Keratinocyte (primary cell): ENCODE measurements at regions not wholly inside any gene's neighbourhood (a gene's known extent, or its start where the extent isn't known, plus 50 kb on each side); places are given as distances from the start of the nearest gene placed in this dataset.
A peak's percentile ranks its signal among the peaks of the same experiment; 100 is the strongest.

Experiments
- DNase-seq: peaks from one replicate; pipeline ENCODE4 v3.0.0-alpha.2; 2011; ENCODE audit warnings: low read depth, missing footprints, low spot score
- FAIRE-seq: peaks from 2 replicates; lab custom pipeline; 2011; peaks lifted over from hg19 to GRCh38; lab: Jason Lieb, UNC
- H2AFZ ChIP-seq: 2 replicates; pipeline ENCODE4 v1.6.0; 2012; ENCODE audit warnings: low read length, control low read depth, inconsistent platforms; ENCODE audit not compliant: control insufficient read depth
- H3K27ac ChIP-seq: 2 replicates; pipeline ENCODE4 v1.5.1; 2011; ENCODE audit warnings: low read length; ENCODE audit not compliant: control insufficient read depth, insufficient read depth
- H3K27me3 ChIP-seq: 3 replicates; pipeline ENCODE4 v1.6.0; 2011; ENCODE audit warnings: low read length; ENCODE audit not compliant: control insufficient read depth, insufficient read depth; ENCODE audit errors: extremely low read depth
- H3K36me3 ChIP-seq, 2 experiments: 2 replicates in 1 of 2; 3 replicates in 1 of 2; pipeline ENCODE4 v1.5.1; 2011; ENCODE audit warnings: low read length in 2 of 2, mild to moderate bottlenecking in 1 of 2; ENCODE audit not compliant: control insufficient read depth in 2 of 2, insufficient read depth in 2 of 2; ENCODE audit errors: extremely low read depth in 1 of 2
- H3K4me1 ChIP-seq: 3 replicates; pipeline ENCODE4 v1.5.1; 2011; ENCODE audit warnings: low read length; ENCODE audit not compliant: control insufficient read depth, insufficient read depth; ENCODE audit errors: extremely low read depth
- H3K4me2 ChIP-seq: 3 replicates; pipeline ENCODE4 v1.6.0; 2011; ENCODE audit warnings: low read depth, low read length; ENCODE audit not compliant: control insufficient read depth, insufficient read depth; ENCODE audit errors: extremely low read depth
- H3K4me3 ChIP-seq, 3 experiments: fragments of 200-600 bp in 1 of 3; sonication (generic) in 1 of 3; 2 replicates in 2 of 3; 3 replicates in 1 of 3; pipeline ENCODE4 v1.5.1; 2011 to 2016; ENCODE audit warnings: low read length in 3 of 3, mild to moderate bottlenecking in 3 of 3, control low read depth in 2 of 3, inconsistent platforms in 1 of 3, low read depth in 1 of 3, mixed read lengths in 1 of 3, mixed run types in 1 of 3, moderate library complexity in 1 of 3; ENCODE audit not compliant: control insufficient read depth in 2 of 3, insufficient read depth in 2 of 3; ENCODE audit errors: extremely low read depth in 1 of 3
- H3K79me2 ChIP-seq: 2 replicates; pipeline ENCODE4 v1.6.0; 2012; ENCODE audit warnings: low read length; ENCODE audit not compliant: control insufficient read depth, insufficient read depth
- H3K9ac ChIP-seq: 3 replicates; pipeline ENCODE4 v1.6.0; 2011; ENCODE audit warnings: low read length; ENCODE audit not compliant: control insufficient read depth, insufficient read depth; ENCODE audit errors: extremely low read depth
- H3K9me1 ChIP-seq: 3 replicates; pipeline ENCODE4 v1.6.0; 2011; ENCODE audit warnings: low read length; ENCODE audit not compliant: control insufficient read depth, insufficient read depth; ENCODE audit errors: extremely low read depth
- H3K9me3 ChIP-seq: 2 replicates; pipeline ENCODE4 v1.5.1; 2012; ENCODE audit warnings: low read depth, low read length; ENCODE audit not compliant: control insufficient read depth
- H4K20me1 ChIP-seq: 3 replicates; pipeline ENCODE4 v1.6.0; 2011; ENCODE audit warnings: low read length; ENCODE audit not compliant: control insufficient read depth, insufficient read depth; ENCODE audit errors: extremely low read depth
- EZH2 ChIP-seq: IDR thresholded peaks from one replicate; pipeline ENCODE4 v1.6.1; 2012; ENCODE audit warnings: inconsistent platforms, mild to moderate bottlenecking, low read length, moderate library complexity
- dilution Hi-C: fragments of 300-500 bp; cut with MboI; formaldehyde crosslinking; loops from one replicate; pipeline ENCODE4 v1.7.0; 2020; ENCODE audit warnings: low sequenced_read_pairs; ENCODE audit not compliant: extremely low pct_ligation_motif_present
- TF ChIP-seq, protein P1 (sequence below), 3 experiments: IDR thresholded peaks in 1 of 3; conservative IDR thresholded peaks in 1 of 3; optimal IDR thresholded peaks in 1 of 3; 2 replicates in 2 of 3; 3 replicates in 1 of 3; pipeline versions ENCODE3 to v1.5.1; 2011; ENCODE audit warnings: low read length in 3 of 3, mild to moderate bottlenecking in 3 of 3, moderate library complexity in 2 of 3, control low read depth in 1 of 3, inconsistent platforms in 1 of 3; ENCODE audit not compliant: insufficient read depth in 2 of 3; ENCODE audit errors: extremely low read depth in 1 of 3

DNA sequence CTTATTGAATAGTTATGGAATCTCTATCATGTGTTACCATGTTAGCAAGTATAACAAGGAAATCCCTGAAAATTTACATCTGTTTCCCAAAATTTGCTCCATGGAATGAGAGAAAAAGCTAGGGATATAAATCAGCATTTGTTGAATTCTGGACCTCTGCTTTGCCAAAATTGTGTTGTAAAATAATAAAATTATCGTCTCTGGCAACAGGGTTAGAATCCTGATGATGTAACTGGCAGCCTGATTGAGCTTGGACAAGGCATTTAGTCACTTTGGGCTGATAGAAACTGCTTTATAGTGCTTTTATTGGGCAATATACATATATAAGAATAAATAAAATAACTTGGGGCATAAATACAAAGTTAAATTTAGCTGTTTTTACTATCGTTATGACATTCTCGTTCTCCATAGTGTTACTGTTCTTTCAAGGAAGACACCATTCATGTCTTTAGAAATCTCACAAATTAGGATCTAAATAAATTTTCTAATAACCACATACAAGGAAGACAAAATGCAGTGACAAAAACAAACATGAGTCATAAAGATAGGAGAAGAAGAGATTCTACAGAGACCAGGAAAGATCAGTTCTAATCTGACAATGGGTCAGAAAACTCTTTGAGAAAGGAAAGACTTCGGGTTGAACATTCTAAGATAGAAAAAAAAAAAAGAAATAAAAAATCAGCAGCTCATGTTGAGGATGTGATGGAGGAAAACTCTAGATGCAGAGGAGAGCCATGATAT, 145.0 kb upstream of the CDH10 start:
- Histone ChIP-seq H3K79me2 (no peaks in the 10 kb centered on the region), H2AFZ (peak overlapping the region; percentile 18), H3K9me1 (no peaks in the 10 kb centered on the region), H3K9me3 (no peaks in the 10 kb centered on the region), H3K4me2 (peak overlapping the region; percentile 69), H3K4me3 (peak overlapping the region in 1 of 3 experiments; percentile 37), H4K20me1 (no peaks in the 10 kb centered on the region), H3K4me1 (peaks cover 6% of the 10 kb centered on the region), H3K27me3 (no peaks in the 10 kb centered on the region), H3K9ac (no peak overlapping the region), H3K36me3 (no peaks in the 10 kb centered on the region), H3K27ac (peak overlapping the region; percentile 49)
- no peak for DNase-seq
- no peak for TF ChIP-seq EZH2
- TF ChIP-seq, protein P1, sequence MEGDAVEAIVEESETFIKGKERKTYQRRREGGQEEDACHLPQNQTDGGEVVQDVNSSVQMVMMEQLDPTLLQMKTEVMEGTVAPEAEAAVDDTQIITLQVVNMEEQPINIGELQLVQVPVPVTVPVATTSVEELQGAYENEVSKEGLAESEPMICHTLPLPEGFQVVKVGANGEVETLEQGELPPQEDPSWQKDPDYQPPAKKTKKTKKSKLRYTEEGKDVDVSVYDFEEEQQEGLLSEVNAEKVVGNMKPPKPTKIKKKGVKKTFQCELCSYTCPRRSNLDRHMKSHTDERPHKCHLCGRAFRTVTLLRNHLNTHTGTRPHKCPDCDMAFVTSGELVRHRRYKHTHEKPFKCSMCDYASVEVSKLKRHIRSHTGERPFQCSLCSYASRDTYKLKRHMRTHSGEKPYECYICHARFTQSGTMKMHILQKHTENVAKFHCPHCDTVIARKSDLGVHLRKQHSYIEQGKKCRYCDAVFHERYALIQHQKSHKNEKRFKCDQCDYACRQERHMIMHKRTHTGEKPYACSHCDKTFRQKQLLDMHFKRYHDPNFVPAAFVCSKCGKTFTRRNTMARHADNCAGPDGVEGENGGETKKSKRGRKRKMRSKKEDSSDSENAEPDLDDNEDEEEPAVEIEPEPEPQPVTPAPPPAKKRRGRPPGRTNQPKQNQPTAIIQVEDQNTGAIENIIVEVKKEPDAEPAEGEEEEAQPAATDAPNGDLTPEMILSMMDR (optimal IDR thresholded peaks at IDR 0.05 in 1 of 3, IDR thresholded peaks at IDR 0.05 in 1 of 3, conservative IDR thresholded peaks at IDR 0.05 in 1 of 3; ENCODE audit: extremely low read depth in 1 of 3, insufficient read depth in 2 of 3, low read length in 3 of 3) = no peak
- FAIRE-seq = no peak
- dilution Hi-C loops = no loop called here

DNA sequence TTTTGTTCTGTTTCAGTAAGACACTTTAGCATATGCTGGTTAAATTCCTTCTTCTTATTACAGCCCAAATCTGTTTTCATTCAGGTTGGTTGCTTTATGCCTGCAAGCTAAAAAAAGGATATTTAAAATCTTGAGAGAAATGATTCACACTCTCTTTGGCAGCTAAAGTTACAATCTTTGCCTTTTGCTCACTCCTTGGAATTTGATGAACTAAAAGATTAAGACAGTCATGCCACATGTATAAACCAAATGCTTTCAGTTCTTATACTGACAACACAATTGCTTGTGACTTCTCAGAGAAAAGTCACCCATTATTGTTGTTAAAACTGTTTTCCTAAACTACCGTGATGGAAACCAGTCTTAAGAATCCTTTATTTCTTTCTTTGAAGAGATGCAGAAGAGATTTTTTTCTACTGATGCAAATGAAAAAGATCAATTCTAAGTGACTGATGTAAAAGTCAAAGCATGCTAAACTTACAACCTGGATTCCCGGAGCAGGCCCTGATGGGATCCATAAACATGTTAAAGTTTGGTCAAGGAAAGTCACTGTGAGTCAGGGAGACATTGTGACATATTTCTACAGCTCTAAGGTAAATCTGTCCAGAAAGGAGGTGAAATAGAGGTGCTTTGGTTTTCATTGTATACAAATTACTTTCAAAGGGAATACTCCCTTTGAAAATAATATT, 144.2 kb upstream of the CDH10 start:
- TF ChIP-seq, protein P1 (optimal IDR thresholded peaks at IDR 0.05 in 1 of 3, IDR thresholded peaks at IDR 0.05 in 1 of 3, conservative IDR thresholded peaks at IDR 0.05 in 1 of 3; ENCODE audit: extremely low read depth in 1 of 3, insufficient read depth in 2 of 3, low read length in 3 of 3) = no peak
- no peak for TF ChIP-seq EZH2
- no peaks in the 10 kb centered on the region for H3K36me3 ChIP-seq
- H3K4me2 ChIP-seq = peak overlapping the region; percentile 69
- H4K20me1 ChIP-seq = no peaks in the 10 kb centered on the region
- peaks cover 6% of the 10 kb centered on the region for H3K4me1 ChIP-seq
- DNase-seq (no peak), FAIRE-seq (no peak)
- no peaks in the 10 kb centered on the region for H3K27me3 ChIP-seq
- H3K9me3 ChIP-seq = no peaks in the 10 kb centered on the region
- peak overlapping the region; percentile 49 for H3K27ac ChIP-seq
- no peaks in the 10 kb centered on the region for H3K79me2 ChIP-seq
- dilution Hi-C loops = no loop called here
- no peaks in the 10 kb centered on the region for H3K9me1 ChIP-seq
- H2AFZ ChIP-seq = peak overlapping the region; percentile 52
- H3K4me3 ChIP-seq = peak overlapping the region in 1 of 3 experiments; percentile 37
- no peak overlapping the region for H3K9ac ChIP-seq
